D721Med (cell line): ENCODE measurements at regions not wholly inside any gene's neighbourhood (a gene's known extent, or its start where the extent isn't known, plus 50 kb on each side); places are given as distances from the start of the nearest gene placed in this dataset.

Source experiments
- DNase-seq: peaks from one replicate; pipeline ENCODE4 v3.0.0; 2011; ENCODE audit warnings: low spot score; ENCODE audit not compliant: insufficient read length
- FAIRE-seq: peaks from 2 replicates; lab custom pipeline; 2011; peaks lifted over from hg19 to GRCh38; lab: Jason Lieb, UNC
- TF ChIP-seq, protein P1 (sequence below): IDR thresholded peaks from 2 replicates; pipeline ENCODE4 v1.5.1; 2012; ENCODE audit warnings: mild to moderate bottlenecking, control low read depth; ENCODE audit not compliant: insufficient read depth; ENCODE audit errors: missing control alignments

DNA sequence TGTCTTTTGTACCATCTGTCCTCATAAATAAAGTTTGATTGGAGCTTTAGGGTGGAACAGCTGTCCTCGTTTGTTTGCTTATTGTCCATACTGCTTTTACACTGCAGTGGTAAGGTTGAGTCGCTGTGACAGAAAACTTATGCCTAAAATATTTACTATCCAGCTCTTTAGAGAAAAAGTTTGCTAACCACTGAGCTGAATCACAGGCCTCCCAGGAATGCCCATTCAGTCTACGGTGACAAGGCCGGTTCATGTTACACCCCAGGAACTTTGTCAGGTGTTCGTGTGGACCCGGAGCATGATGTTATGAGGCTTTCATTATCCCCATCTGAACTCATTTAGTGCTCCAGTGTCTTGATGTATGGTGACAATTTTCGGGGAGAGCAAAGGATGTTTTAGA, 401.1 kb downstream of the SAMD5 start:
- DNase-seq (no peak), FAIRE-seq (no peak)
- TF ChIP-seq, protein P1, sequence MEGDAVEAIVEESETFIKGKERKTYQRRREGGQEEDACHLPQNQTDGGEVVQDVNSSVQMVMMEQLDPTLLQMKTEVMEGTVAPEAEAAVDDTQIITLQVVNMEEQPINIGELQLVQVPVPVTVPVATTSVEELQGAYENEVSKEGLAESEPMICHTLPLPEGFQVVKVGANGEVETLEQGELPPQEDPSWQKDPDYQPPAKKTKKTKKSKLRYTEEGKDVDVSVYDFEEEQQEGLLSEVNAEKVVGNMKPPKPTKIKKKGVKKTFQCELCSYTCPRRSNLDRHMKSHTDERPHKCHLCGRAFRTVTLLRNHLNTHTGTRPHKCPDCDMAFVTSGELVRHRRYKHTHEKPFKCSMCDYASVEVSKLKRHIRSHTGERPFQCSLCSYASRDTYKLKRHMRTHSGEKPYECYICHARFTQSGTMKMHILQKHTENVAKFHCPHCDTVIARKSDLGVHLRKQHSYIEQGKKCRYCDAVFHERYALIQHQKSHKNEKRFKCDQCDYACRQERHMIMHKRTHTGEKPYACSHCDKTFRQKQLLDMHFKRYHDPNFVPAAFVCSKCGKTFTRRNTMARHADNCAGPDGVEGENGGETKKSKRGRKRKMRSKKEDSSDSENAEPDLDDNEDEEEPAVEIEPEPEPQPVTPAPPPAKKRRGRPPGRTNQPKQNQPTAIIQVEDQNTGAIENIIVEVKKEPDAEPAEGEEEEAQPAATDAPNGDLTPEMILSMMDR: no peak

DNA sequence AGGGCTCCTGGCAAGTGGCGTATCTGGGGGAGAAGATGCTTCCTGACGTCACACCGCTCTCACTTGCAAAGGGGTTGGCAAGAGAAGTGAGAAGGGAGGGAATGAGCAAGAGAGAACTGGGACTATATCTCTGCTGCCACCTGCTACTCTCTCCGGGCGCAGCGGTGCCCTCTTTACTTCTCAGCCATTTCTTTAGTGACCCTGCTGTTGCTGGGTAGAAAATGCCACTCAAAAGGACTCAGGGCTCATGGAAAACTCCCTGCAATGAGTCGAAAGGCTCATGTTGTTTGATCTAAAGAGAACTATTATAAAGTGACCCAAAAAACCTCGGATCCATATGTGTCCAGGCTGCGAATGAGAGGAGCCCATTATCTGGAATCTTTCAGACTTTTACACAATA, 401.8 kb downstream of the SAMD5 start:
- DNase-seq: no peak
- FAIRE-seq: no peak
- TF ChIP-seq, protein P1: no peak

DNA sequence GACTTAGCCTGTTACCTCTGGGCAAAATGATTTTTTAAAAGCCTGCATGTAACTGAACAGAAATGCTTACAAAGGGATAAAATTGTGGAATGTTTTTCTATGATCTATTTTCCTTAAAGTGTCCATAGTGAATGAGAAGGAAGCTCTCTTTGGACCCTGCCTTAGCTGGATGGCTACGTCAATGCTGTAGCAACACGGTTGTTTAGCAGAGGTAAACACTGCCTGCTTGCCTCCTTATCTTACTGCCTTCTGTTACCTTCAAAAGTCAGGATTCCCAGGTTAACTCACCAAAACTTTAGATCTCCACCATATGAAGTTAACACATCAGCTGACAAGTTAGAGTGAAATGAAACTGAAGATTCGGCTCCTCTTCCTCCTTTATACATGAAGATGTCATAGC, 402.6 kb downstream of the SAMD5 start:
- TF ChIP-seq, protein P1: no peak
- FAIRE-seq (no peak), DNase-seq (no peak)

DNA sequence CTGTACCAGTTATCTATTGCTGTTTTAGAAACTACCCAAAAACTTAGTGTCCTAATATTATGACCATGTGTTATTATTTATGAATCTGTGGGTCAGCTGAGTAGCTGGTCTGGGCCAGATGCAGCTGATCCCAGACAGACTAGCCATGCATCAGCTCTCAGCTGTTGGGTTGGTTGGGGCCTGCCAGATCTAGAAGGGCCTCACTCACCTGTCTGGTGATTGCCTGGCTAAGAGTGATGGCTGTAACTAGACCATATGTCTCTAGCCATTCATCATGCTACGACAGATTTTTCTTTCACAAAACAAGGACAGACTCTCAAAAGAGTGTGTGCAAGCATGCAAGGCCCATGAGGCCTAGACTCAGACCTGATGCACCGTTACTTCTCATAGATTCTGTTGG, 403.2 kb downstream of the SAMD5 start:
- no peak for DNase-seq
- no peak for FAIRE-seq
- TF ChIP-seq, protein P1: no peak

DNA sequence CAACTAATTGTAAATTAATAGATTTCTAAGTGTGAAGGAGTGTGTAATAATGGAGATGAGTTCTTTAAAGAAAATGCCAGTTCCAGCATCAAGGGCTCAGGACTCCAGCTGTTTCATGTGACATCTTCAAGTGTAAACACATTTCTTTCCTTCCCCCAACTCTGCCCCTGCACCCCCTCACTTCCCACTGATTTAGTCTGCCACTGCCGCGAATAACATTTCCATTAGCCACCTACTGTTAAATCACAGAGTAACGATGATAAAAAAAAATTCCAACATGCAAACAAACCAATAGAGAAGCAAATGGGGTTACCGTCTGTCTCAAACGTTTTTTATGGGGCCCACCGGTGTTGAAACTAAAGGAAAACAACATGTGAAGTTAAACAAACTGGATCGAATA, 414.3 kb downstream of the SAMD5 start:
- TF ChIP-seq, protein P1: no peak
- no peak for FAIRE-seq

DNA sequence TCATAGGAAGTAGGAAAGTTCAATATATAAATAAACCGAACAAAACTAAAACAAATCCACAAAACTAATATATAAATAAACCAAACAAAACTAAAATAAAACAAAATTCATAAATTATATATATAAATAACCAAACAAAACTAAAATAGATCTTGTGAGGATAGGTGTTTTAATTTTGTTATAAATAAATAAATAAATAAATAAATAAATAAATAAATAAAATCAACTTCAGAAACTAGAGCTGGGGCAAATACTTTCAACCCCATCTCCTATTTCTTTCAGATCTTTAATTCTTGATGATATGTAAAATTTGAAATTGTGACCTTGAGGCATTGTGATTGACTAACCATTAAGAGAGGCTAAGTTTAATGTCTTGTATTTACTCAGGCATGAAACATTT, 416.1 kb downstream of the SAMD5 start:
- DNase-seq: no peak
- TF ChIP-seq, protein P1: no peak
- FAIRE-seq: no peak

More for the DNA sequence above, 414.3 kb downstream of the SAMD5 start:
- DNase-seq: no peak

DNA sequence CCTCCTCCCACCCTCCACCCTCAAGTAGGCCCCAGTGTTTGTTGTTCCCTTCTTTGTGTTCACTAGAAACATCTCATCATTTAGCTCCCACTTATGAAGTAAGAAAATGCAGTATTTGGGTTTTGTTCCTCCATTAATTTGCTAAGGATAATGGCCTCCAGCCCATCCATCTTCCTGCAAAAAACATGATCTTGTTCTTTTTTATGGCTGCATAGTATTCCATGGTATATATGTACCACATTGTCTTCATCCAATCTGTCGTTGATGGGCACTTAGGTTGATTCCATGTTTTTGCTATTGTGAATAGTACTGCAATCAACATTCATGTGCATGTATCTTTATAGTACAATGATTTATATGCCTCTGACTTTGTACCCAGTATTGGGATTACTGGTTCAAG, 416.8 kb upstream of the SASH1 start:
- FAIRE-seq (no peak), DNase-seq (no peak)
- TF ChIP-seq, protein P1: no peak
